HL-60 (cell line): ENCODE measurements at regions not wholly inside any gene's neighbourhood (a gene's known extent, or its start where the extent isn't known, plus 50 kb on each side); places are given as distances from the start of the nearest gene placed in this dataset.

Source experiments
- DNase-seq, 2 experiments: peaks; one replicate each; pipeline ENCODE4 v3.0.0-alpha.2; 2010 to 2020; ENCODE audit warnings: low read depth in 1 of 2, low spot score in 1 of 2
- H3K27ac ChIP-seq: fragments of 250-450 bp; sonication (Bioruptor Pico); replicated peaks from 2 replicates; pipeline ENCODE4 v1.5.1; 2020; ENCODE audit warnings: mild to moderate bottlenecking, moderate library complexity
- H3K27me3 ChIP-seq: fragments of 250-450 bp; sonication (Bioruptor Pico); 2 replicates; pipeline ENCODE4 v1.5.1; 2021; ENCODE audit warnings: mild to moderate bottlenecking, moderate library complexity; ENCODE audit not compliant: insufficient read depth, poor library complexity, severe bottlenecking
- H3K4me3 ChIP-seq: replicated peaks from 2 replicates; pipeline ENCODE4 v1.5.1; 2011; ENCODE audit warnings: mild to moderate bottlenecking, control low read depth, low read length; ENCODE audit not compliant: insufficient read depth
- GABPA ChIP-seq: IDR thresholded peaks from 2 replicates; pipeline ENCODE4 v1.6.1; 2012; ENCODE audit warnings: low read depth
- POLR2AphosphoS5 ChIP-seq: IDR thresholded peaks from 2 replicates; pipeline ENCODE4 v1.6.1; 2012; ENCODE audit warnings: low read depth
- SPI1 ChIP-seq: IDR thresholded peaks from 2 replicates; pipeline ENCODE4 v1.6.1; 2012; ENCODE audit warnings: low read depth, mild to moderate bottlenecking, borderline replicate concordance
- TF ChIP-seq, protein P1 (sequence below): IDR thresholded peaks from 2 replicates; pipeline ENCODE4 v1.6.1; 2012; ENCODE audit warnings: low read depth; ENCODE audit not compliant: insufficient replicate concordance
- TF ChIP-seq, protein P2 (sequence below): IDR thresholded peaks from one replicate; pipeline ENCODE4 v1.5.1; 2011; ENCODE audit warnings: low read length, control low read depth, inconsistent platforms; ENCODE audit not compliant: insufficient read depth

DNA sequence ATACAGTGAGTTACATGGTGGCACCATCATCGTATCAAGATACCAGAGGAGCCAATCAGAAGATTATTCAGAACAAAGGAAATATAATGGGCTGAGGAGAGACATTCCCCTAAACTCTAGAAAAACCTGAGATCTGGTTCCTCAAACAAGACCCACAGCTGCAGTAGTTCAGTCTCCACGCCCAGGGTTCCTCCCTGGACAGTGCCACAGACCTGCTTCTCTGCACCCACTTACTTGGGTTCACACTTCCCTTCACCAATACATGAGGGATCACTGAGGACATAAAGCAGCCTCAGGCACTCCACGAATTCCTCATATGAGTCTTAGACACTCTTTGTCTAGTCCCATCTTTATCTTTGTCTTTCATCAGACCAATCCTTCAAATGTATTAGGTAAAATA is 101.7 kb downstream of the APTX start:
- no peak overlapping the region for H3K4me3 ChIP-seq
- H3K27ac ChIP-seq = no peak overlapping the region
- H3K27me3 ChIP-seq = peaks cover 3% of the 10 kb centered on the region
- no peak for DNase-seq
- TF ChIP-seq SPI1 = no peak
- TF ChIP-seq GABPA = no peak
- TF ChIP-seq POLR2AphosphoS5 = no peak
- TF ChIP-seq, protein P1, sequence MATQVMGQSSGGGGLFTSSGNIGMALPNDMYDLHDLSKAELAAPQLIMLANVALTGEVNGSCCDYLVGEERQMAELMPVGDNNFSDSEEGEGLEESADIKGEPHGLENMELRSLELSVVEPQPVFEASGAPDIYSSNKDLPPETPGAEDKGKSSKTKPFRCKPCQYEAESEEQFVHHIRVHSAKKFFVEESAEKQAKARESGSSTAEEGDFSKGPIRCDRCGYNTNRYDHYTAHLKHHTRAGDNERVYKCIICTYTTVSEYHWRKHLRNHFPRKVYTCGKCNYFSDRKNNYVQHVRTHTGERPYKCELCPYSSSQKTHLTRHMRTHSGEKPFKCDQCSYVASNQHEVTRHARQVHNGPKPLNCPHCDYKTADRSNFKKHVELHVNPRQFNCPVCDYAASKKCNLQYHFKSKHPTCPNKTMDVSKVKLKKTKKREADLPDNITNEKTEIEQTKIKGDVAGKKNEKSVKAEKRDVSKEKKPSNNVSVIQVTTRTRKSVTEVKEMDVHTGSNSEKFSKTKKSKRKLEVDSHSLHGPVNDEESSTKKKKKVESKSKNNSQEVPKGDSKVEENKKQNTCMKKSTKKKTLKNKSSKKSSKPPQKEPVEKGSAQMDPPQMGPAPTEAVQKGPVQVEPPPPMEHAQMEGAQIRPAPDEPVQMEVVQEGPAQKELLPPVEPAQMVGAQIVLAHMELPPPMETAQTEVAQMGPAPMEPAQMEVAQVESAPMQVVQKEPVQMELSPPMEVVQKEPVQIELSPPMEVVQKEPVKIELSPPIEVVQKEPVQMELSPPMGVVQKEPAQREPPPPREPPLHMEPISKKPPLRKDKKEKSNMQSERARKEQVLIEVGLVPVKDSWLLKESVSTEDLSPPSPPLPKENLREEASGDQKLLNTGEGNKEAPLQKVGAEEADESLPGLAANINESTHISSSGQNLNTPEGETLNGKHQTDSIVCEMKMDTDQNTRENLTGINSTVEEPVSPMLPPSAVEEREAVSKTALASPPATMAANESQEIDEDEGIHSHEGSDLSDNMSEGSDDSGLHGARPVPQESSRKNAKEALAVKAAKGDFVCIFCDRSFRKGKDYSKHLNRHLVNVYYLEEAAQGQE = no peak
- TF ChIP-seq, protein P2, sequence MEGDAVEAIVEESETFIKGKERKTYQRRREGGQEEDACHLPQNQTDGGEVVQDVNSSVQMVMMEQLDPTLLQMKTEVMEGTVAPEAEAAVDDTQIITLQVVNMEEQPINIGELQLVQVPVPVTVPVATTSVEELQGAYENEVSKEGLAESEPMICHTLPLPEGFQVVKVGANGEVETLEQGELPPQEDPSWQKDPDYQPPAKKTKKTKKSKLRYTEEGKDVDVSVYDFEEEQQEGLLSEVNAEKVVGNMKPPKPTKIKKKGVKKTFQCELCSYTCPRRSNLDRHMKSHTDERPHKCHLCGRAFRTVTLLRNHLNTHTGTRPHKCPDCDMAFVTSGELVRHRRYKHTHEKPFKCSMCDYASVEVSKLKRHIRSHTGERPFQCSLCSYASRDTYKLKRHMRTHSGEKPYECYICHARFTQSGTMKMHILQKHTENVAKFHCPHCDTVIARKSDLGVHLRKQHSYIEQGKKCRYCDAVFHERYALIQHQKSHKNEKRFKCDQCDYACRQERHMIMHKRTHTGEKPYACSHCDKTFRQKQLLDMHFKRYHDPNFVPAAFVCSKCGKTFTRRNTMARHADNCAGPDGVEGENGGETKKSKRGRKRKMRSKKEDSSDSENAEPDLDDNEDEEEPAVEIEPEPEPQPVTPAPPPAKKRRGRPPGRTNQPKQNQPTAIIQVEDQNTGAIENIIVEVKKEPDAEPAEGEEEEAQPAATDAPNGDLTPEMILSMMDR = no peak

DNA sequence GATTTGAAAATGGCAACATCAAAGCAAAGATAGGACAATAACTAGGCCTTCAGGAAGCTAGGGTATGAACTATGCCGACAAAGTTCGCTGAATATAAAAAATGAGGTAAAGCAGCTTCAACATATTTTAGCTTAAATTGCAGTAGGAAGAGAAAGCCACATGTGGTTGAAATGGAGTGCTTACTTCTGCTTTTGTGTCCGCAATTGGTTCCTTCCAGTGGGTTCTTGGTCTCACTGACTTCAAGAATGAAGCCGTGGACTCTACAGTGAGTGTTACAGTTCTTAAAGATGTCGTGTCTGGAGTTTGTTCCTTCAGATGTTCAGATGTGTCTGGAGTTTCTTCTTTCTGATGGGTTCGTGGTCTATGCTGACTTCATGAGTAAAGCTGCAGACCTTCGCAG is 95.2 kb downstream of the APTX start:
- Histone ChIP-seq H3K27me3 (peaks cover 12% of the 10 kb centered on the region), H3K4me3 (no peak overlapping the region), H3K27ac (no peak overlapping the region)
- peak in 1 of 2 experiments; percentile 75 for DNase-seq
- TF ChIP-seq SPI1 (peak; percentile 24; the same call in 1 of the 2 replicates), GABPA (no peak)
- TF ChIP-seq, protein P2 = no peak

DNA sequence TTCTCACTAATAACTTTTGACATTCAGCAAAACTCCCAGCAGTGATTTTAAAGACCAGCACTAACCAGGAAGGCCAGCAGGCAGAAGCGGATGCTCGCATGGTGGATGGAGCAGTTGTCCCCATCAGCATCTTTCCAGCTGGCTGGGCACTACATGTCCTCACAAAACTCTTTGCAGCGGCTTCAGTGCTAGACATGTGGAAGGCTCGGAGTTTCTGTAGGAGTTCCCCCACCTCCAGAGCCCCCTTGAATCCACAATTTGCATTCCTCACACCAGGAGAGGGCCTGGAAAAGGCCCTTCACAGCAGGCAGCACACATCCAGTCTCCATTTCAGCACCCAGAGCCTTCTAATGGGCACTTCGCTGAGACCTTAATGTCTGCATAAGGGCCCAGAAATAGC is 85.6 kb downstream of the APTX start:
- TF ChIP-seq GABPA (no peak), POLR2AphosphoS5 (no peak)
- TF ChIP-seq, protein P2 = no peak
- TF ChIP-seq, protein P1 = no peak
- DNase-seq = no peak
- peaks cover 5% of the 10 kb centered on the region for H3K27me3 ChIP-seq
- no peak overlapping the region for H3K27ac ChIP-seq
- no peak overlapping the region for H3K4me3 ChIP-seq

DNA sequence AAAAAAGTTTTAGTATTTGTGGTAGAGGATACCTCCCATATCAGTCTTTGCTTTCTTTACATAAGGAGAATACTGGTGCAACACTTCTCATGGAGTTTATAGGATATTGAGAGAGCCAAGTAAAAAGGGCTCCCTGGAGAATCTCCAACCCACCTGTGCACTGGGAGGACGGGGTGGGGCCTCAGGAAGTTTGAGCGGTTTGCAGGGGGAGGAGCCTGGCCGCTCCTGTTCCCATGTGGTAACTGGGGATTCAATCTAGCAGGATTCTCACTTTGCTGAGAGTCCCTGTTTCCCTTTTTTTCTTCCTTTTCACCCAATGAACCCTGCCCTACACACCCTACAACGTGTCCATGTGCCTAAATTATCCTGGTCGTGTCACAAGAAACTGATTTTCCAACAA is 82.8 kb downstream of the APTX start:
- TF ChIP-seq SPI1 (no peak), GABPA (no peak), POLR2AphosphoS5 (no peak)
- TF ChIP-seq, protein P2 = no peak
- TF ChIP-seq, protein P1 = no peak
- no peak for DNase-seq
- Histone ChIP-seq H3K27me3 (peaks cover 2% of the 10 kb centered on the region), H3K27ac (no peak overlapping the region), H3K4me3 (no peak overlapping the region)
